SH-SY5Y (cell line): ENCODE measurements at regions not wholly inside any gene's neighbourhood (a gene's known extent, or its start where the extent isn't known, plus 50 kb on each side); places are given as distances from the start of the nearest gene placed in this dataset.

ENCODE experiments used
- GATA2 ChIP-seq: IDR thresholded peaks from 2 replicates; pipeline ENCODE4 v1.6.1; 2011; ENCODE audit warnings: mild to moderate bottlenecking, low read depth, low read length
- GATA3 ChIP-seq: IDR thresholded peaks from 2 replicates; pipeline ENCODE4 v1.6.1; 2011; ENCODE audit warnings: low read depth, mild to moderate bottlenecking, low read length, moderate library complexity

DNA sequence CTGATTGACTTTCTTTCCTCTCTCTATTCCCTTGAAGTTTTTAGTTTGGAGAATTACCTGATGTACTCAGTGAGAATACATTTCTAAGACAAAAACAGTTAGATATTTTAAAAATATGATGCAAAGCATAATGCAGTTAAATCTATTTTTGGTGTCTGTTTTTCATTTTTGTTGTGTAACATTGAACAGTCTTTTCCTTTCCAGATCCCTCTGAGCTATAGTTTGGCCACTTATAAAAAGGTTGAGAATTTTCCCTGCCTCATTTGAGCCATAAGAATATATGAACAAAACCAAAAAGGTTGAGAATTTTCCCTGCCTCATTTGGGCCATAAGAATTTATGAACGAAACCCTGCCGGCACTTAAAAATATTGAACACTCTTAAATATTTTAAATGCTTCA is 57.0 kb upstream of the IPO5 start:
- TF ChIP-seq GATA2 (no peak), GATA3 (no peak)

DNA sequence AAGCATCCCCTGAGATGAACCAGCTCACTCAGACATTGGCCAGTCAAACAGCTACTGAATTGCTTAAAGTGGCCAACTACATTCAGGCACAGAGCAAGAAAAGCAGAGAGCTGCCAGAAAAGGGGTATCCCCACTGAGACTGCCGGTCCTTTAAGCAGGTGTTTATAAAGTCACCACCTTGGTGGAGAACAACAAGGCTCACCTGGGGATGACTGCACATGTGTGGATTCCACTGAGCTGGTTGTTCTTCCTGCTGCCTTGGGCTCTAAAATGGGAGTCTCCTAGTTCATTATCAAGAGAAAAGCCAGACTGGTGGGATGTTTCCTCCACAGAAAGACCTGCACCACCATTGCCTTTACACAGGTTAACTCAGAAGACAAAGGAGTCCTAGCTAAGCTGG is 51.8 kb upstream of the IPO5 start:
- TF ChIP-seq GATA3 (no peak), GATA2 (no peak)
